ENCODE measurements at regions not wholly inside any gene's neighbourhood (a gene's known extent, or its start where the extent isn't known, plus 50 kb on each side); places are given as distances from the start of the nearest gene placed in this dataset.

DNA sequence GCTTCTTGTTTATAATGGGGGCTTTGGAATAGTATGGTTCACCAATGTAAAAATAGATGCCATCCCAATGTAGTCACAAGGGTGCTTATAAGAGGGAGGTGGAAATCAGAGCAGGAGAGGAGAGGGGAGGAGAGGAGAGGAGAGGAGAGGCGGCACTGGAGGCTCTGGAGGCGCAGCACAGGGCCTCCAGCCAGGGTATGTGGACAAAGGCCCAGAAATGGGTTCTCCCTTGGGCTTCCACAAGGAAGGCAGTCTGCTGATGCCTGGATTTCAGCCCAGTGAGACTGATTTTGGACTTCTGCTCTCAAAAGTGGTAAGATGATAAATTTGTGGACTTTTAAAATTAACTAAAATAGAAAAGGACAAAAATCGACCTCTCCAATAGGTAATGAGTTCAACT lies 116.8 kb downstream of the RNASET2 start:
- ChIA-PET POLR2A (no interaction called here), CTCF (interaction anchor here (1.4 kb wide), 1 partner anchor 9 kb away, joined by 3 read pairs; no protein-coding TSS in a partner anchor)
- H3K9ac ChIP-seq (replicated peaks; ENCODE audit: extremely low read depth, insufficient read depth, low read length) = no peak overlapping the region
- H2AFZ ChIP-seq (ENCODE audit: low read depth, low read length) = no peak overlapping the region
- no TSS peak for BruUV-seq (replicated peaks)
- TF ChIP-seq POLR2AphosphoS5 (IDR thresholded peaks at IDR 0.05; ENCODE audit: insufficient read depth, low read depth, low read length) (no peak), GATA2 (IDR thresholded peaks at IDR 0.05; ENCODE audit: insufficient read depth, insufficient read length, low read depth, low read length) (no peak), POLR2A (IDR thresholded peaks at IDR 0.05; ENCODE audit: low read depth, low read length) (no peak), JUN (IDR thresholded peaks at IDR 0.05; ENCODE audit: borderline replicate concordance, insufficient read depth, insufficient read length, low read depth) (no peak), MYC (IDR thresholded peaks at IDR 0.05; ENCODE audit: low read depth, low read length) (no peak), FOS (IDR thresholded peaks at IDR 0.05; ENCODE audit: borderline replicate concordance, insufficient read depth, low read length) (no peak), EZH2 (IDR thresholded peaks at IDR 0.05; ENCODE audit: borderline replicate concordance, low read depth, low read length, severe bottlenecking) (no peak)
- TF ChIP-seq, protein P1, sequence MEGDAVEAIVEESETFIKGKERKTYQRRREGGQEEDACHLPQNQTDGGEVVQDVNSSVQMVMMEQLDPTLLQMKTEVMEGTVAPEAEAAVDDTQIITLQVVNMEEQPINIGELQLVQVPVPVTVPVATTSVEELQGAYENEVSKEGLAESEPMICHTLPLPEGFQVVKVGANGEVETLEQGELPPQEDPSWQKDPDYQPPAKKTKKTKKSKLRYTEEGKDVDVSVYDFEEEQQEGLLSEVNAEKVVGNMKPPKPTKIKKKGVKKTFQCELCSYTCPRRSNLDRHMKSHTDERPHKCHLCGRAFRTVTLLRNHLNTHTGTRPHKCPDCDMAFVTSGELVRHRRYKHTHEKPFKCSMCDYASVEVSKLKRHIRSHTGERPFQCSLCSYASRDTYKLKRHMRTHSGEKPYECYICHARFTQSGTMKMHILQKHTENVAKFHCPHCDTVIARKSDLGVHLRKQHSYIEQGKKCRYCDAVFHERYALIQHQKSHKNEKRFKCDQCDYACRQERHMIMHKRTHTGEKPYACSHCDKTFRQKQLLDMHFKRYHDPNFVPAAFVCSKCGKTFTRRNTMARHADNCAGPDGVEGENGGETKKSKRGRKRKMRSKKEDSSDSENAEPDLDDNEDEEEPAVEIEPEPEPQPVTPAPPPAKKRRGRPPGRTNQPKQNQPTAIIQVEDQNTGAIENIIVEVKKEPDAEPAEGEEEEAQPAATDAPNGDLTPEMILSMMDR (IDR thresholded peaks at IDR 0.05; ENCODE audit: extremely low read depth in 1 of 2, insufficient read depth in 1 of 2, low read depth in 1 of 2, low read length in 2 of 2) = no peak
- TF ChIP-seq, protein P2, sequence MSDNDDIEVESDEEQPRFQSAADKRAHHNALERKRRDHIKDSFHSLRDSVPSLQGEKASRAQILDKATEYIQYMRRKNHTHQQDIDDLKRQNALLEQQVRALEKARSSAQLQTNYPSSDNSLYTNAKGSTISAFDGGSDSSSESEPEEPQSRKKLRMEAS (IDR thresholded peaks at IDR 0.05; ENCODE audit: insufficient read depth, insufficient read length) = no peak
- H3K79me2 ChIP-seq (ENCODE audit: control insufficient read depth, insufficient read depth, low read length) = no peaks in the 10 kb centered on the region
- no peaks in the 10 kb centered on the region for H3K9me1 ChIP-seq (replicated peaks; ENCODE audit: control insufficient read depth, extremely low read depth, insufficient read depth, low read length)
- no peaks in the 10 kb centered on the region for H4K20me1 ChIP-seq (replicated peaks; ENCODE audit: control insufficient read depth, extremely low read depth, insufficient read depth, low read length)
- no peaks in the 10 kb centered on the region for H3K9me3 ChIP-seq (replicated peaks; ENCODE audit: control insufficient read depth, insufficient read depth, low read length)
- H3K4me1 ChIP-seq (ENCODE audit: control insufficient read depth, extremely low read depth, insufficient read depth, low read length) = no peaks in the 10 kb centered on the region
- no peaks in the 10 kb centered on the region for H3K27me3 ChIP-seq (ENCODE audit: control insufficient read depth in 2 of 2, insufficient read depth in 2 of 2, low read length in 2 of 2)
- dilution Hi-C loops (cut with MboI; ENCODE audit: extremely low pct_ligation_motif_present, low sequenced_read_pairs) = no loop called here
- H3K4me2 ChIP-seq (ENCODE audit: insufficient read depth, low read length) = no peak overlapping the region
- FAIRE-seq (no peak), DNase-seq (ENCODE audit: low read depth, low spot score) (no peak)
- H3K36me3 ChIP-seq (ENCODE audit: control insufficient read depth in 2 of 2, extremely low read depth in 1 of 2, insufficient read depth in 2 of 2, low read length in 2 of 2) = no peaks in the 10 kb centered on the region
- intact Hi-C loops (cut with micrococcal nuclease) = no loop called here
- no peak overlapping the region for H3K4me3 ChIP-seq (replicated peaks in 1 of 3; ENCODE audit: insufficient read depth in 1 of 3, low read depth in 1 of 3, low read length in 3 of 3)
- H3K27ac ChIP-seq (ENCODE audit: insufficient read depth, low read depth, low read length) = no peak overlapping the region

Measured in endothelial cell of umbilical vein (primary cell).